ENCODE measurements at regions not wholly inside any gene's neighbourhood (a gene's known extent, or its start where the extent isn't known, plus 50 kb on each side); places are given as distances from the start of the nearest gene placed in this dataset.

GRCh38 chr3:157752956-157753786 is 250.0 kb upstream of the VEPH1 start:
- Histone ChIP-seq H3K4me1 (ENCODE audit: insufficient read depth, poor library complexity, severe bottlenecking) (no peaks in the 10 kb centered on the region), H3K9me3 (ENCODE audit: severe bottlenecking) (no peaks in the 10 kb centered on the region), H3K27me3 (ENCODE audit: insufficient read depth, poor library complexity, severe bottlenecking) (peaks cover 35% of the 10 kb centered on the region), H3K36me3 (ENCODE audit: low read depth) (no peaks in the 10 kb centered on the region), H3K4me3 (ENCODE audit: severe bottlenecking) (no peak overlapping the region), H3K27ac (ENCODE audit: poor library complexity, severe bottlenecking) (no peak overlapping the region)
- ATAC-seq (ENCODE audit: low read depth) (no peak), DNase-seq (ENCODE audit: low spot score) (no peak)
- TF ChIP-seq, protein P1, sequence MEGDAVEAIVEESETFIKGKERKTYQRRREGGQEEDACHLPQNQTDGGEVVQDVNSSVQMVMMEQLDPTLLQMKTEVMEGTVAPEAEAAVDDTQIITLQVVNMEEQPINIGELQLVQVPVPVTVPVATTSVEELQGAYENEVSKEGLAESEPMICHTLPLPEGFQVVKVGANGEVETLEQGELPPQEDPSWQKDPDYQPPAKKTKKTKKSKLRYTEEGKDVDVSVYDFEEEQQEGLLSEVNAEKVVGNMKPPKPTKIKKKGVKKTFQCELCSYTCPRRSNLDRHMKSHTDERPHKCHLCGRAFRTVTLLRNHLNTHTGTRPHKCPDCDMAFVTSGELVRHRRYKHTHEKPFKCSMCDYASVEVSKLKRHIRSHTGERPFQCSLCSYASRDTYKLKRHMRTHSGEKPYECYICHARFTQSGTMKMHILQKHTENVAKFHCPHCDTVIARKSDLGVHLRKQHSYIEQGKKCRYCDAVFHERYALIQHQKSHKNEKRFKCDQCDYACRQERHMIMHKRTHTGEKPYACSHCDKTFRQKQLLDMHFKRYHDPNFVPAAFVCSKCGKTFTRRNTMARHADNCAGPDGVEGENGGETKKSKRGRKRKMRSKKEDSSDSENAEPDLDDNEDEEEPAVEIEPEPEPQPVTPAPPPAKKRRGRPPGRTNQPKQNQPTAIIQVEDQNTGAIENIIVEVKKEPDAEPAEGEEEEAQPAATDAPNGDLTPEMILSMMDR (IDR thresholded peaks at IDR 0.05; ENCODE audit: poor library complexity, severe bottlenecking): no peak

DNA sequence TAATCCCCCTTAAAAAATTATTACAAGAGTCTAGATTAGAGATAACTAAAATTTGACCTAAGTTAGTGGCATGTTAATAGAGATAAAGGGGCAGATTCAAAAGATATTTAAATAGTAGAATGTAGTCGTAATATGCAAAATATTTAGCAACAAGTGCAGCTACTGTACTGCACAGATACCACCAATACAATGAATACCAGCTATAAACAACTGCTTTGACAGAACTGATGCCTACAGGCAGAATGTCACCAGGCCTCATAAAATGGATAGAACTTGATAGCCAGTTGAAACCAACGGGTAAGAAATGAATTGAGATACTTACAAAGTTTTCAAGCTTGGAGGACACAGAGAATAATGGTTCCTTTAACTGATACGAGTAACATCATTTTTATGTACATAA is 249.3 kb upstream of the VEPH1 start:
- Histone ChIP-seq H3K27ac (ENCODE audit: poor library complexity, severe bottlenecking) (no peak overlapping the region), H3K9me3 (ENCODE audit: severe bottlenecking) (no peaks in the 10 kb centered on the region), H3K36me3 (ENCODE audit: low read depth) (no peaks in the 10 kb centered on the region), H3K4me1 (ENCODE audit: insufficient read depth, poor library complexity, severe bottlenecking) (no peaks in the 10 kb centered on the region), H3K4me3 (ENCODE audit: severe bottlenecking) (no peak overlapping the region), H3K27me3 (ENCODE audit: insufficient read depth, poor library complexity, severe bottlenecking) (peaks cover 32% of the 10 kb centered on the region)
- TF ChIP-seq, protein P1 (IDR thresholded peaks at IDR 0.05; ENCODE audit: poor library complexity, severe bottlenecking): no peak
- ATAC-seq (ENCODE audit: low read depth) (no peak), DNase-seq (ENCODE audit: low spot score) (no peak)

GRCh38 chr3:157751386-157751785 is 248.2 kb upstream of the VEPH1 start:
- ATAC-seq (ENCODE audit: low read depth) (no peak), DNase-seq (ENCODE audit: low spot score) (no peak)
- no peaks in the 10 kb centered on the region for H3K9me3 ChIP-seq (ENCODE audit: severe bottlenecking)
- H3K27me3 ChIP-seq (ENCODE audit: insufficient read depth, poor library complexity, severe bottlenecking): peaks cover 24% of the 10 kb centered on the region
- H3K36me3 ChIP-seq (ENCODE audit: low read depth): no peaks in the 10 kb centered on the region
- TF ChIP-seq, protein P1 (IDR thresholded peaks at IDR 0.05; ENCODE audit: poor library complexity, severe bottlenecking): no peak
- no peak overlapping the region for H3K4me3 ChIP-seq (ENCODE audit: severe bottlenecking)
- H3K27ac ChIP-seq (ENCODE audit: poor library complexity, severe bottlenecking): no peak overlapping the region
- H3K4me1 ChIP-seq (ENCODE audit: insufficient read depth, poor library complexity, severe bottlenecking): no peaks in the 10 kb centered on the region

DNA sequence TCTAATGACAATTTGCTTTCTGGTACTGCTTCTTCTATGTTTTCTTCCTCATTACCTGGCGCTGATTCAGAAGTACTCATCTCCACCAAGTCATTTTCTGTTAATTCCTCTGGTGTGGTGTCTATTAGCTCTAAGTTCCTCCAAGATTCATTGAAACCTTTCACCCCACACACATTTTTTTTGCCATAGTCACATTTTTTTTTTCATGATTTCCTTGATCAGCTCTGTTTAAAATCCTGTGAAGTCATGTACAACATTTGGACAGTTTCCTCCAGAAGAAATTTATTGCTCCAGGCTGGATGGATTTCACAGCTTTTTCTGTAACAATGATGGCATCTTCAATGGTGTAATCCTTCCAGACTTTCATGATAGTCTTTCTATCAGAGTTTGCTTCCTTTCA is 243.2 kb upstream of the VEPH1 start:
- DNase-seq (ENCODE audit: low spot score): no peak
- no peaks in the 10 kb centered on the region for H3K27me3 ChIP-seq (ENCODE audit: insufficient read depth, poor library complexity, severe bottlenecking)
- H3K4me1 ChIP-seq (ENCODE audit: insufficient read depth, poor library complexity, severe bottlenecking): no peaks in the 10 kb centered on the region
- peaks cover 1% of the 10 kb centered on the region for H3K9me3 ChIP-seq (ENCODE audit: severe bottlenecking)
- no peaks in the 10 kb centered on the region for H3K36me3 ChIP-seq (ENCODE audit: low read depth)
- TF ChIP-seq, protein P1 (IDR thresholded peaks at IDR 0.05; ENCODE audit: poor library complexity, severe bottlenecking): no peak
- H3K4me3 ChIP-seq (ENCODE audit: severe bottlenecking): no peak overlapping the region
- H3K27ac ChIP-seq (ENCODE audit: poor library complexity, severe bottlenecking): no peak overlapping the region
- no peak for ATAC-seq (ENCODE audit: low read depth)

- H3K4me1 ChIP-seq (ENCODE audit: insufficient read depth, poor library complexity, severe bottlenecking): no peaks in the 10 kb centered on the region
- no peak for DNase-seq (ENCODE audit: low spot score)
- ATAC-seq (ENCODE audit: low read depth): no peak
- no peaks in the 10 kb centered on the region for H3K36me3 ChIP-seq (ENCODE audit: low read depth)
- no peaks in the 10 kb centered on the region for H3K27me3 ChIP-seq (ENCODE audit: insufficient read depth, poor library complexity, severe bottlenecking)
- no peak overlapping the region for H3K4me3 ChIP-seq (ENCODE audit: severe bottlenecking)
- no peak overlapping the region for H3K27ac ChIP-seq (ENCODE audit: poor library complexity, severe bottlenecking)
- peaks cover 1% of the 10 kb centered on the region for H3K9me3 ChIP-seq (ENCODE audit: severe bottlenecking)
- TF ChIP-seq, protein P1 (IDR thresholded peaks at IDR 0.05; ENCODE audit: poor library complexity, severe bottlenecking): no peak
These were observed 238.4 kb upstream of the VEPH1 start for GRCh38 chr3:157741607-157742006.

Data from RWPE2 (cell line).